ENCODE measurements at regions not wholly inside any gene's neighbourhood (a gene's known extent, or its start where the extent isn't known, plus 50 kb on each side); places are given as distances from the start of the nearest gene placed in this dataset.

- FAIRE-seq (no peak), DNase-seq (ENCODE audit: insufficient read length, low spot score) (no peak)
- TF ChIP-seq POLR2A (IDR thresholded peaks at IDR 0.05; ENCODE audit: low read depth, low read length): no peak
Measured at GRCh38 chr5:96236051-96236450, 197.0 kb downstream of the PCSK1 start.

- TF ChIP-seq POLR2A (IDR thresholded peaks at IDR 0.05; ENCODE audit: low read depth, low read length): no peak
- peak; percentile 92 for FAIRE-seq
Measured at GRCh38 chr5:96235008-96235910, 197.8 kb downstream of the PCSK1 start.

GRCh38 chr5:96232602-96233001, 200.4 kb downstream of the PCSK1 start:
- TF ChIP-seq POLR2A (IDR thresholded peaks at IDR 0.05; ENCODE audit: low read depth, low read length): no peak
- DNase-seq (ENCODE audit: insufficient read length, low spot score) (no peak), FAIRE-seq (no peak)

More at GRCh38 chr5:96235008-96235910, 197.8 kb downstream of the PCSK1 start:
- no peak for DNase-seq (ENCODE audit: insufficient read length, low spot score)

GRCh38 chr5:96229188-96229587, 203.9 kb downstream of the PCSK1 start:
- FAIRE-seq: peak; percentile 20

GRCh38 chr5:96228408-96228807, 204.6 kb downstream of the PCSK1 start:
- FAIRE-seq (peak; percentile 82), DNase-seq (ENCODE audit: insufficient read length, low spot score) (no peak)
- no peak for TF ChIP-seq POLR2A (IDR thresholded peaks at IDR 0.05; ENCODE audit: low read depth, low read length)

More at GRCh38 chr5:96229188-96229587, 203.9 kb downstream of the PCSK1 start:
- TF ChIP-seq POLR2A (IDR thresholded peaks at IDR 0.05; ENCODE audit: low read depth, low read length): no peak
- DNase-seq (ENCODE audit: insufficient read length, low spot score): no peak

GRCh38 chr5:96227957-96228356, 205.1 kb downstream of the PCSK1 start:
- no peak for TF ChIP-seq POLR2A (IDR thresholded peaks at IDR 0.05; ENCODE audit: low read depth, low read length)
- FAIRE-seq (no peak), DNase-seq (ENCODE audit: insufficient read length, low spot score) (no peak)

- DNase-seq (ENCODE audit: insufficient read length, low spot score) (no peak), FAIRE-seq (peak; percentile 95)
- TF ChIP-seq POLR2A (IDR thresholded peaks at IDR 0.05; ENCODE audit: low read depth, low read length): no peak
Measured at GRCh38 chr5:96226941-96227552, 206.0 kb downstream of the PCSK1 start.

- no peak for TF ChIP-seq POLR2A (IDR thresholded peaks at IDR 0.05; ENCODE audit: low read depth, low read length)
- FAIRE-seq: no peak
- DNase-seq (ENCODE audit: insufficient read length, low spot score): no peak
Measured at GRCh38 chr5:96222129-96222528, 210.9 kb downstream of the PCSK1 start.

- FAIRE-seq (peak; percentile 97), DNase-seq (ENCODE audit: insufficient read length, low spot score) (no peak)
- TF ChIP-seq POLR2A (IDR thresholded peaks at IDR 0.05; ENCODE audit: low read depth, low read length): no peak
Measured at GRCh38 chr5:96220610-96221390, 212.2 kb downstream of the PCSK1 start.

- DNase-seq (ENCODE audit: insufficient read length, low spot score) (no peak), FAIRE-seq (peak; percentile 86)
- no peak for TF ChIP-seq POLR2A (IDR thresholded peaks at IDR 0.05; ENCODE audit: low read depth, low read length)
Measured at GRCh38 chr5:96219580-96220281, 213.3 kb downstream of the PCSK1 start.

GRCh38 chr5:96218653-96219052, 214.4 kb downstream of the PCSK1 start:
- no peak for TF ChIP-seq POLR2A (IDR thresholded peaks at IDR 0.05; ENCODE audit: low read depth, low read length)
- FAIRE-seq: no peak

GRCh38 chr5:96214442-96215197, 218.4 kb downstream of the PCSK1 start:
- peak; percentile 70 for FAIRE-seq
- TF ChIP-seq POLR2A (IDR thresholded peaks at IDR 0.05; ENCODE audit: low read depth, low read length): no peak
- no peak for DNase-seq (ENCODE audit: insufficient read length, low spot score)

More at GRCh38 chr5:96218653-96219052, 214.4 kb downstream of the PCSK1 start:
- DNase-seq (ENCODE audit: insufficient read length, low spot score): no peak

- DNase-seq (ENCODE audit: insufficient read length, low spot score) (no peak), FAIRE-seq (peak; percentile 93)
- no peak for TF ChIP-seq POLR2A (IDR thresholded peaks at IDR 0.05; ENCODE audit: low read depth, low read length)
Measured at GRCh38 chr5:96209829-96210228, 223.2 kb downstream of the PCSK1 start.
